NT2/D1 (cell line): ENCODE measurements at regions not wholly inside any gene's neighbourhood (a gene's known extent, or its start where the extent isn't known, plus 50 kb on each side); places are given as distances from the start of the nearest gene placed in this dataset.

Source experiments
- DNase-seq: peaks from one replicate; pipeline ENCODE4 v3.0.0-alpha.2; 2011; ENCODE audit warnings: low read depth, low spot score
- H3K27me3 ChIP-seq: 2 replicates; pipeline ENCODE4 v1.6.0; 2011; ENCODE audit warnings: mild to moderate bottlenecking; ENCODE audit not compliant: insufficient read length, insufficient read depth
- H3K36me3 ChIP-seq: 2 replicates; pipeline ENCODE4 v1.6.1; 2011; ENCODE audit warnings: mild to moderate bottlenecking, low read length, mixed read lengths; ENCODE audit not compliant: insufficient read depth, insufficient read length
- H3K4me1 ChIP-seq: 2 replicates; pipeline ENCODE4 v1.5.1; 2011; ENCODE audit not compliant: insufficient read depth, insufficient read length
- H3K4me3 ChIP-seq: 2 replicates; pipeline ENCODE4 v1.5.1; 2011; ENCODE audit warnings: low read depth; ENCODE audit not compliant: insufficient read length
- H3K9ac ChIP-seq: 2 replicates; pipeline ENCODE4 v1.6.0; 2011; ENCODE audit warnings: low read depth; ENCODE audit not compliant: insufficient read length
- H3K9me3 ChIP-seq: 2 replicates; pipeline ENCODE4 v1.5.1; 2011; ENCODE audit warnings: mild to moderate bottlenecking, low read length; ENCODE audit not compliant: insufficient read depth
- SUZ12 ChIP-seq: IDR thresholded peaks from 2 replicates; pipeline ENCODE4 v1.6.1; 2011; ENCODE audit not compliant: insufficient read length, insufficient read depth; ENCODE audit errors: extremely low read depth
- YY1 ChIP-seq: IDR thresholded peaks from 2 replicates; pipeline ENCODE4 v1.6.1; 2011; ENCODE audit not compliant: insufficient read length, insufficient read depth
- ZNF274 ChIP-seq: IDR thresholded peaks from 2 replicates; pipeline ENCODE4 v1.6.1; 2011; ENCODE audit warnings: mild to moderate bottlenecking, low read depth, low read length

DNA sequence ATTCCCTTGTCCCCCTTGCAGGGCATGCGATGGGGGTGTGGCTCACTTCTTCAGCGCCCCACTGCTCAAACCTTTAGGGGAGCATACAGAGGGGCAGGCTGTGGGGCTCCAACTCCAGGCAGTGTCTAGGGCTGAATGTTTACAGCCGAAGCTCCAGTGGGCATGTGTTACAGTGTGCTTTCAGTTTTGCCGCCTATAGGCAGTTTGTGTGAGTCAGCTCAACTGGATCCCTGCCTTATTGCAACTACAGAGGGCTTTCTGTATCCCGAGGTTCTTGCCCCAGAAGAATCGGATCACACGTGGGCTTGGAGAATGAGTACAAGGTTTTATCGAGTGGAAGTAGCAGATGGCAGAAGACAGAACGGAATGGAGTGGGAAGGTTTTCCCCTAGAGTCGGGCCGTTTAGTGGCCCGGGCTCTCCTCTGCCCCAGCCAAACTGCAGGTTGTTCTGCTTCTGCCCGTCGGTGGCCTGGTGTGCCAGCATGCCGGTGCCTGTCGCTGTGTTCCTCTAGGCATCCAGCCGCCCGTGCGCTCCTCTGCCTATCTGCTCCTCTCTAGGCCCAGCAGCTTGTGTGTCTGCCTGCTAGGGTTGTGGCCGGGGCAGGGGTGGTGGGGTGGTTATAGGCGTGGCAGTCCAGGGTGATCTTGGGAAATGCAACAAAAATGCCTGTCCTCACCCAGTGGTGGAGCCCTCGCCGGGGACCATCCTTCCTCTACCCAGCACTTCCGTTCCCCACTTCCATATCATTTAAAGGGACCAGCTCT lies 435.9 kb upstream of the SGCG start:
- TF ChIP-seq YY1 (no peak), ZNF274 (no peak), SUZ12 (no peak)
- H3K9me3 ChIP-seq = no peaks in the 10 kb centered on the region
- no peaks in the 10 kb centered on the region for H3K36me3 ChIP-seq

DNA sequence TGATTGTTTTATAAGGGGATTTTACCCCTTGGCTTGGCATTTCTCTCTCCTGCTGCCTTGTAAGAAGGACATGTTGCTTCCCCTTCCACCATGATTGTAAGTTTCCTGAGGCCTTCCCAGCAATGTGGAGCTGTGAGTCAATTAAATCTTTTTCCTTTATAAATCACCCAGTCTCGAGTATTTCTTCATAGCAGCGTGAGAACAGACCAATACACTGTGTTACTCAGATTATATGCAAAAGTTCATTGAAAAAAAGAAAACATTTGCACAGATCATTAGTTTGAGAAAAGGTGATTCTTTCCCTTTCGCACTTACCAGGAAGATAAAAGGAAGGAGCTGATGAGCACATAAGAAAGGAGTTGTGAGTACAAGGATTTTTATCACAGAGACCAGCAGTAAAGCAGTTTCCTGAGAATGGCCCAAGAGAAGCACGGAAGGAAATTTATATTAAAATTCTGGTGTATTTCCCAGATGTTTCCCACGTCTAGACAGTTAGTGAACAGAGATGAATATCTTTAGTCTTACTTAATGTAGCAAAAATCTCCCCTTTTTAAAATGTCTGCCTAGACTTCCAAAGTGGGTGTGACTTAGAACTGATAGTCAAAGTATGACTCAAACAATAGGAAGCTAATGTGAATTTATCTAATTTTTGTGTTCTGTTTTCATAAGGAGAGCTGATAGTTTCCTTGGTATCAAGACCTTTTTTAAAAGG lies 431.8 kb upstream of the SGCG start:
- Histone ChIP-seq H3K4me3 (no peak overlapping the region), H3K9ac (no peak overlapping the region), H3K9me3 (peaks cover 6% of the 10 kb centered on the region; the same call in 1 of the 2 replicates), H3K4me1 (no peaks in the 10 kb centered on the region), H3K27me3 (no peaks in the 10 kb centered on the region), H3K36me3 (no peaks in the 10 kb centered on the region)
- no peak for DNase-seq
- no peak for TF ChIP-seq YY1
- no peak for TF ChIP-seq SUZ12
- TF ChIP-seq ZNF274 = no peak

More for the DNA sequence above, 435.9 kb upstream of the SGCG start:
- Histone ChIP-seq H3K4me1 (no peaks in the 10 kb centered on the region), H3K27me3 (no peaks in the 10 kb centered on the region), H3K9ac (no peak overlapping the region), H3K4me3 (no peak overlapping the region)
- no peak for DNase-seq

DNA sequence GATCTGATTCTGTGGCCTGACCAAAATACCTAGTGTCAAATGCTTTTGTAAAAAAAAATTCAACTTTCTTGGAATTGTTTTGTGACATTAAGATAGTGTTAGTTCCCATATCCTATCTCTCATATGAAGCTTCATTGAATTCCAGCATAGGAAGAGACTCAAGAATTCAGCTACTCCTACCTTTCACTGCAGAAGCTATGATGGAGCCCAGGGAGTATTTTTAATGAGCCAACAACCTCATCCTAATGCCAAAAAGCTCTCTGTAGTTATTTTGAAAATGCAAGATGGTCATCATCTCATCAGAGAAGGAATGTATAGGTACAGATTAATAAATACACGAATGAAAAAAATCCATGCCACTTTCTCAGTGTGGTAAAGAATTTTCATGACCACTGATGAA lies 431.2 kb upstream of the SGCG start:
- Histone ChIP-seq H3K4me1 (no peaks in the 10 kb centered on the region), H3K9me3 (peaks cover 6% of the 10 kb centered on the region; the same call in 1 of the 2 replicates), H3K36me3 (no peaks in the 10 kb centered on the region), H3K27me3 (no peaks in the 10 kb centered on the region), H3K9ac (no peak overlapping the region), H3K4me3 (no peak overlapping the region)
- DNase-seq = no peak
- TF ChIP-seq SUZ12 (no peak), YY1 (no peak), ZNF274 (no peak)

DNA sequence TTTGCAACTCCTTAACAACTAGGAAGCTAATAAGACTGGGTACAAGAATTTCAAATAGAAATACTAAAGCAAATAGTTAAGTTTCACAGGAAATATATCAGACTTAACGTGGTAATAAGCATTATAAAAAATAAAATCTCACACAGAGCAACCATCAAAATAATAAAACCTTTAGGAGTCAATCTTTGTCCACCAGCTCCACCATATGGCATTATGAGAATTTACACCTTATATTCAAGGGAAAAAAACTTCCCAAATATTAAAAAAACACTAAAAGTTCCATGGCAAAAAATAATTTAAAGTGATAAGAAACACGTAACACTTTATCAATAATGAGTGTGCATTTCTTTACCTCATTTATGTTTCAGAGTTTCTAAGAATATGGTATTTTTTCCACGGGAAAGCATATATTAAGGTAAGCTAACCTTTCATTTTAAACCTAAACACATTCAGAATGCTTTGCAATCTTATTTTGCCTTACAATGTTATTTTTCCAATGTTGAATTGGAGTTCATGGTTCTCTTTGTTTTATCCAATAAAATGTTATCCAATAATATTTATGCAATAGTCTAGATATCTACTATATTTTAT lies 423.2 kb upstream of the SGCG start:
- H3K4me3 ChIP-seq = no peak overlapping the region
- no peak for TF ChIP-seq ZNF274
- TF ChIP-seq YY1 = no peak
- no peak for TF ChIP-seq SUZ12
- no peak for DNase-seq
- H3K9me3 ChIP-seq = peaks cover 6% of the 10 kb centered on the region; the same call in 1 of the 2 replicates
- no peaks in the 10 kb centered on the region for H3K27me3 ChIP-seq
- H3K4me1 ChIP-seq = no peaks in the 10 kb centered on the region
- H3K36me3 ChIP-seq = no peaks in the 10 kb centered on the region
- no peak overlapping the region for H3K9ac ChIP-seq

DNA sequence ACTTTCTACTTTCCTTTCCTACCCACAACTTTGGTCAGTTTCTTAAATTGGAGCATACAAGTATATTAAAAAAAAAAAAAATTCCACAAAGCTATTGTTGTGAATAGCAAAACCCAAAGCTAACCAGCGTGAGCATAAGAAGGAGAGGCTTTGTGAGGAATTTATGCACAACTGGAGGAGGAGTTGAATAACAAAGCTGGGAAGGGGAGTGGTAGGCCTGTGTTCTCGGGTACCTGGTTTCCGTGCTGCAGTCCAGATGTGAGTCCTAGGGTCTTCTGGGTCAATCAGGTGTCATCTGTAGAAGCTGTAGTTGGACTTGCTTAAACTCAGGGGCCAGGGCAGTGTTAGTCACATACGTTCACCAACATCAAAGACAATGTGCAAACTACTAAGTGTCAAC lies 422.5 kb upstream of the SGCG start:
- no peak for DNase-seq
- H3K4me1 ChIP-seq = no peaks in the 10 kb centered on the region
- no peak overlapping the region for H3K9ac ChIP-seq
- H3K27me3 ChIP-seq = no peaks in the 10 kb centered on the region
- peaks cover 6% of the 10 kb centered on the region; the same call in 1 of the 2 replicates for H3K9me3 ChIP-seq
- no peaks in the 10 kb centered on the region for H3K36me3 ChIP-seq
- H3K4me3 ChIP-seq = no peak overlapping the region
- TF ChIP-seq YY1 = no peak
- no peak for TF ChIP-seq SUZ12
- TF ChIP-seq ZNF274 = no peak

DNA sequence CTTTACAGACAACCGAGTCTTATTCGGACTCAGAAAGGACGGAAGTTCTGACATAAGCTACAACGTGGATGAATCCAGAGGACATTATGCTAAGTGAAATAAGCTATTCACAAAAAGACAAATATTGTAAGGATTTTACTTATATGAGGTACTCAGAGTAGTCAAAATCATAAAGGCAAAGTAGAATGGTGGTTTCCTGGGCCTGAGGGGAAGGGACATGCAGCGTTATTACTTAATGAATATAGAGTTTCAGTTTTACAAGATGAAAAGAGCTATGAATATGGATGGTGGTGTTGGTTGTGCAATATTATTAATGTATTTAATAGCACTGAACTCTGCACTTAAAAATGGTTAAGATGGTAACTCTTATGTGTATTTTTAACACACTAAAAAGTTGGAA lies 419.1 kb upstream of the SGCG start:
- Histone ChIP-seq H3K4me1 (no peaks in the 10 kb centered on the region), H3K9ac (no peak overlapping the region), H3K4me3 (no peak overlapping the region), H3K36me3 (no peaks in the 10 kb centered on the region), H3K27me3 (no peaks in the 10 kb centered on the region), H3K9me3 (no peaks in the 10 kb centered on the region)
- TF ChIP-seq YY1 (no peak), ZNF274 (no peak), SUZ12 (no peak)
- DNase-seq = no peak

DNA sequence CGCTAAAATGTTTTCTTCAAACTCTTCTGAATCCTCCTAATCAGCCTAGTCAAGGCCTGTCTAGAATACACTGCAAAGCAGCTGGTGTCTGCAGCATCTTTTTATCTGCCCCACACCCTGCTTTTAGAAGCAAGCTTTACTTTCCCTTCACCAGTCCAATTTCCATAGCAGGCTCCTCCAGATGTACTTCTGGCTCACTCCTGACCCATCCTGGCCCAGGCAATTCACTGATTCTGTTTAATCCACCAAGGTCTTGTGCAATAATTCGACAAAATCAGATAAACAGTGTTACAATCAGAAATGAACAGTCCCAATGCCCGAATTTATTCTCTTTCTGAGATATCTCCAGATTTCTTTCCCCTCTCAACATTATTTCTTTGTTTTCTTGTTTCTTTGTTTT lies 415.2 kb upstream of the SGCG start:
- no peaks in the 10 kb centered on the region for H3K36me3 ChIP-seq
- H3K9me3 ChIP-seq = no peaks in the 10 kb centered on the region
- H3K4me3 ChIP-seq = no peak overlapping the region
- no peaks in the 10 kb centered on the region for H3K27me3 ChIP-seq
- TF ChIP-seq SUZ12 (no peak), YY1 (no peak), ZNF274 (no peak)
- H3K9ac ChIP-seq = no peak overlapping the region
- no peak for DNase-seq
- H3K4me1 ChIP-seq = no peaks in the 10 kb centered on the region
